Embryonic facial prominence (tissue), 1 donor: ENCODE measurements at regions not wholly inside any gene's neighbourhood (a gene's known extent, or its start where the extent isn't known, plus 50 kb on each side); places are given as distances from the start of the nearest gene placed in this dataset.
A peak's percentile ranks its signal among the peaks of the same experiment; 100 is the strongest.

ENCODE experiments used
- DNase-seq: peaks from one replicate; pipeline ENCODE4 v3.0.0-alpha.2; 2016; ENCODE audit errors: extremely low spot score

DNA sequence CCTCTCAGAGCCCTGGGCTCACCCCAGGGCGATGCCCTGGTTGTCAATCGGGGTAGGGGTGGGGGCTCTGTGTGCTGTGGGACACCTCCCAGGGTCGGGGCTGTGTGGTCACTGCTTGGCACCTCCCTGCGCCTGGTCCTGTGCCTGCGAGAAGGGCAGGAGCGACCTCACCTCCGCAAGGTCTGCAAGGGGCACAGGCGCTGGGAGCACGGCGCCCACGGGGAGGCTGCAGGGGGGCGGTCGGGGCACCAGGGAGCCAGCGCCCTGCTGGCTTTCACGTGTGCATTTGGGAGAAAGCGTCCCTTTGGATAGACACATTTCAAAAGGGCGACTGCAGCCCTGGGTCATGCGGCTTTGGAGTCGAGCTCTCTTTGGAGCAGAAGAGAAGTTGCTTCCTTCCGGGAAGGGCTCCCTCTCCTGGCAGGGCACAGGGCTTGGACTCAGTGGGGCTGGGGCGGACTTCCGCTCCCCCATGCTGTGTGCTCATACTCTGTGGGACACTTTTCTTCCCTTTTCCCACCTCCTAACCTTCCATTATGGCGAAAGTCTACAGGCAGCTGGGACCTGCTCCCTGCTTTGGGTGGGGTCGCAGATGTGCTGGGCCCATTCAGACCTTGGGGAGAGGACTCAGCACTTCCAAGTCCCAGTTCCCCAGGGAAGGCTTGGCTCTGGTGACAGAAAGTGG is 52.9 kb upstream of the SLC28A3 start:
- no peak for DNase-seq

DNA sequence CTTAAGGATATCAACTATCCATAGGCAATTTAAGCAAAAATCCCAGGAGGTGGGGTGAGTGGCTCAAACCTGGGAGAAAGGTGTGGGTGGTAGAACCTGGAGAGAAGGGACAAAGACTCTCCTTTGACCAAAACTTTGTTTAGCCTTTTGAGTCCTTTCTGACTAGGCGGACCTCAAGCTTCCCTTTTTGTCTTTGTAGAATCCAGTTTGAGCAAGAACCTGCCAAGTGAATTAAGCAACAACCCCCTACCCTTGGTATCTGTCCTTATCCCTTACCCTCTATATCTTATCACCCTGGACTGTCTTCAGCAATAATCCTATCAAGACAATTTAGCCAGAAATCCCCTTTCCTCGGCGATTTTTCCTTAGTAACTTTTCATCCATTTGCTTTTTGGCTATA is 53.5 kb upstream of the SLC28A3 start:
- no peak for DNase-seq

DNA sequence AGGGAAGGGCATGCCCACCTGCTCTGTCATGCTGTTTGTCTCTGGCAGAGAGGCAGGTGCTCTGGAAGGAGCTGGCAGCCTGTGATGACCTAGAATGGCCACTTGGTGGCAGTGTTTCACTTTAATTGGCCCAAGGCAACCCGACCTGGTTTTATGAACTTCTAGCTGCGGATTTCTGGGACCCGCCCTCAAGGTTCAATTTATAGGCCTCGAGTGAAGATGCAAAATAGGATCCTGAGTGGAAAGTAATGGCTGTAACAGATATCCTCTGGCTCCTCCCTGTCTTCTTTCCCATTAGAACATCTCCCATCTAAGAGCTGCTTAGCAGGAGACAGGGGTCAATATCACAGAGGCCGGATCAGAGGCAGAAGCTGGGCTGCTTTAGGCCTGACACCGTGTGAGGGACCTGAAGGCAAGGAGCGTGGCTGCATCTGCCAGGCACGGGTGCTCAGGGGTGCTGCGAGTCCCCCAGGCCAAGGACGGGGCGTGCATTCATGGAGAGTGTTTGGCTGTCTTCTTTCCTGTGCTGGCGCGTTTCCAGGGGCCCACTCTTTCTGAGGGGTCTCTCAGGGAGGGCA is 56.7 kb upstream of the SLC28A3 start:
- DNase-seq = peak; percentile 67

DNA sequence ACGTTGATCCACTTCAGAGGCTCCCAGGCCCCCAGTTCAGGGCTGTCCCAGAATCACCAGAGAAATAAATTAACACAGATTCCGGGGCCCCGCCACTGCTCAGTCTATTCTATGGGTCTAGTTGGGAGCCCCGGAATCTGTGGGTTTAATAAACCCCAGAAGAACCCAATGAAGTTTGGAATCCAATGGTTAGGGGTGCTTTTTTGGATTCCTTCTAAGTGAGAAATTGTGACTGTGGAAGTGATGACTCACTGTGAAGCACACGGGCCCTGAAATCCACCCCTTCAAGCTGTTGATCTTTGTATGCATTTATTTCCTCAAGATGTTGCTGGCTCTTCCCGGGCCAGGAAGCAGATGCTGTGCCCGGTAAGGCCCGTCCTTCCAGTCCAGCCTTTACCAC is 57.3 kb upstream of the SLC28A3 start:
- DNase-seq = no peak

DNA sequence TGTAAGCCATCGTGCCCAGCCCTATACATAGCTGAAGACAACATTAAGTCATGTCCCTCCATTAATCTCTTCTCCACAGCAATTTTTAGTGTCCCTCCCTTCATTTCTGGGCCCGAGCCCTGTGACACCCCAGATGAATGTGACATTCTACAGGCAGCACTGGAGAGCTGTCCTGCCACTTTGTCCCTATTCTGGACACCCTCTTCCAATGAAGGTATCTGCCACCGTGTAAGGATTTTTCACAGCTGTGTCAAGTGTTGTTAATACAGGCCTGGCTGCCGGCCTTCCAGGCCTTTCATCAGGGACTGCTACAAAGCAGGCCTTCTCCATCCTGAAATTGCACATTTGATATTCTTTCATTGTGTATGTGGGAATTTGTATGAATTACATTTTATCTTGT is 62.0 kb upstream of the SLC28A3 start:
- no peak for DNase-seq

DNA sequence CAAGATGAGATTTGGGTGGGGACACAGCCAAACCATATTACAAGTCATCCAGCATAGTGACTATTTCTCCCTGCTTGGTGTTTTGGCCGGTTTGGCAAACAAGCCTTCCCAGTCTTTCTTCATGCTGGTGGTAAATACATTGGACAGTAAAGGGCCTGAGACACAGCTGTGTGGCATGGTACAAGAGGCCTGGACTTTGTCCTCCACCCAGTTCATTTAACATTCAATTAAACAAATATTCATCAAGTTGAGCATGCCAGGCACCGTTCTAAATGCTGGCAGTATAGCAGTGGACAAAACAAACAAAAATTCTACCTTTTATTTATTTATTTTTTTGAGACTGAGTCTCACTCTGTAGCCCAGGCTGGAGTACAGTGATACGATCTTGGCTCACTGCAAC is 62.7 kb upstream of the SLC28A3 start:
- no peak for DNase-seq

DNA sequence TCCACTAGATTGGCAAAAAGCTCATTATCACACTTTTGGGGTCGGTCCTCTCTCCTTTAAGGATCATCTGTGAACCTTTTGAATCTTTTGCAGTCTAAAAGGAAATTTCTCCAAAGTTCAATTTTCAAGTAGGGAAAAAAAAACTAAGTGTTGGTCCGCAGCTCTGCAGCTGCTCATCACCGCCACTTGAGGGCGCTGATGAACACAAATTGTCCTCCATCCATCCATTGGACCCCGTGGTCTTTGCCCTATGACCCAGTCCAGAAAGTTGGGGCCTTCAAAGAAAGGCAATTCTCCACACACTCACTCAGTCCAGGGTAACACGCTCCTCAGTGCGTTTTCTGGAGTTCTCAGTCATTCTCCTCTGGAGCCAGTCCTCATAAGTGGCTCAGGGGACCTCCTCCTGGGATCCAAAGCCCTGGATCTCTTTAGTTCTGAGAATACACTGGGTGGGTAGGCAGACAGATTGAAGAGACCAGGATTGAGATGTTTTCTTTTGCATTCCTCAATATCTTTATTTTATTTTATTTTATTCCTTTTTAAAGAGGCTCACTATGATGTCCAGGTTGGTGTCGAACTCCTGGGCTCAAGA is 63.6 kb upstream of the SLC28A3 start:
- DNase-seq = no peak

DNA sequence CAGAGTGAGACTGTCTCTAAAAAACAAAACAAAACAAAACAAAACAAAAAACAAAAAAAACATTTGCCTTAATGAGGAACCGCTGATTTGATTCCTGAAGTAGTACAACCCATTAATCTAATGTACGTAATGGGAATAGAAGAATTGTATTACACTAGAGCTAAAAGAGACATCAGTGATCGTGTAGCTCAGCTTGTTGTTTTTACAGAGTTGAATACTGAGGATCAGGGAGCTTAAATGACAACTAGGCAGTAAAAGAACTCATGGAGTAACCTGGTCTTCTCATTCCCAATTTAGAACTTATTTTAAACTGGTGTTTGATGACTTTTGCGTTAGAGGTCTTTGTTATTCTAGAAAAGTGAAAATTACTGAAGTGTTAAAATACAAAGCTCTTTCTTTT is 65.1 kb upstream of the SLC28A3 start:
- DNase-seq = no peak

DNA sequence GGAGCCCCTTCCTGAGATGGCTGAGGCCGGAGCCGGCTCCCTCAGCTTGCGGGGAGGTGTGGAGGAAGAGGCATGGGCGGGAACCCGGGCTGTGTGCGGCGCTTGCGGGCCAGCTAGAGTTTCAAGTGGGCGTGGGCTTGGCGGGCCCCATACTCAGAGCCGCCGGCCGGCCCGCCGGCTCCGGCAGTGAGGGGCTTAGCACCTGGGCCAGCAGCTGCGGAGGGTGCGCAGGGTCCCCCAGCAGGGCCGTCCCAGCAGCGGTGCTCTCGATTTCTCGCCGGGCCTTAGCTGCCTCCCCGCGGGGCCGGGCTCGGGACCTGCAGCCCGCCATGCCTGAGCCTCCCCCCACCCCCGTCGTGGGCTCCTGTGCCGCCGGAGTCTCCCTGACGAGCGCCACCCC is 67.9 kb upstream of the SLC28A3 start:
- no peak for DNase-seq

DNA sequence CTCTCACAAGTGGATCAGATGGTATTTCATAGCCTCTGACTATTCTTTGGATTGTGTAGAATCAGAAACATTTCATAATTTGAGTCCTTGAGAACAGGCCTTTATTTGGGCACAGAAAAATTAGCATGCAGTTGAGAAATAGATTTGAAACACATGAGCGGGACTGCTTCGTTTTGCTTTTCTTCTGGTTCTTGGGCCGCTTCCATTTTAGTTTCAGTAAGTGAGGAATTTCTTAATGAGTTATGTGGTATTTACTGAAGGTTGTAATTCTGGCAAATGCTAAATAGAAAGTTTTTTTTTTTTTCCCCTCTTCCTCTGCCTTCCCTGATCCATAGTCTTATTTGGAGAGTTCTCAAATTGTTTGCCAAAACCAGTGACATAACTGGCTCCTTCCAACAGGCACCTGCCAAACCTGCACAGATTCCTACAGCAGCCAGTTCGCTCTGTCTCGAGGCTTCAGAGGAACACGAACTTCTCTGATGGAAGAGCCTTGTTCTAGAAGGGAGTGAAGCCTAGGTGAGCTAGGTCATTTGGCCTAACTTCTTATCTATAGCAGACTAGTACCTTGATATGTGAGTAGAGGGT is 71.2 kb upstream of the SLC28A3 start:
- DNase-seq = no peak

DNA sequence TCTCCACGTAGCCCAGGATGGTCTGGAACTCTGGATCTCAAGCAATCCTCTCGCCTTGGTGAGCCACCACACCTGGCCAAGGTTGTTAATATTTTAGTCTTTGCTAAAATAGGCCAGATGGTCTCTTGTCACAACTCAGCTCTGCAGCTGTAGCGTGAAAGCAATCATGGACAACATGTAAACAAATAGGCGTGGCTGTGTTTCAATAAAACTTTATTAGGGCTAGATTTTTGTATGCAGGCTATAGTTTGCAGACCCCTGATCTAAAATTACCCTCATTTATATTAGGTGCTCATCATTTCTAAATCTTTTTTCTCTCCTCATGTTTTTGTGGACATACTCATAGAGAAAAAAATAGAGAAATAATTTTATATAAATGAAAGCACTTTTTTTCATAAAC is 72.1 kb upstream of the SLC28A3 start:
- no peak for DNase-seq

DNA sequence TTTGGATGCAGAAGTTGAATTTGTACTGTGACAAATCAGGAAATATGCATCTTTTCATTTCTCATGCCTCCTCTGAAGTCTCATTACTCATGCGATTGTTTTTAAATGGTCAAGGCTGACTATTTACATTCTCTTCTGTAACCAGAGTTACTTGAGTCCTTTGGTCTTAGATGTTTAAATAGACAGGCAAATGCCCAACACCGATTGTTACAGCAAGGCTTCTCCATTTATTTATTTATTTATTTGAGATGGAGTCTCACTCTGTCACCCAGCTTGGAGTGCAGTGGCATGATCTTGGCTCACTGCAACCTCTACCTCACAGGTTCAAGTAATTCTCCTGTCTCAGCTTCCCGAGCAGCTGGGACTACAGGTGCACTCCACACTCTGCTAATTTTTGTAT is 72.7 kb upstream of the SLC28A3 start:
- no peak for DNase-seq

DNA sequence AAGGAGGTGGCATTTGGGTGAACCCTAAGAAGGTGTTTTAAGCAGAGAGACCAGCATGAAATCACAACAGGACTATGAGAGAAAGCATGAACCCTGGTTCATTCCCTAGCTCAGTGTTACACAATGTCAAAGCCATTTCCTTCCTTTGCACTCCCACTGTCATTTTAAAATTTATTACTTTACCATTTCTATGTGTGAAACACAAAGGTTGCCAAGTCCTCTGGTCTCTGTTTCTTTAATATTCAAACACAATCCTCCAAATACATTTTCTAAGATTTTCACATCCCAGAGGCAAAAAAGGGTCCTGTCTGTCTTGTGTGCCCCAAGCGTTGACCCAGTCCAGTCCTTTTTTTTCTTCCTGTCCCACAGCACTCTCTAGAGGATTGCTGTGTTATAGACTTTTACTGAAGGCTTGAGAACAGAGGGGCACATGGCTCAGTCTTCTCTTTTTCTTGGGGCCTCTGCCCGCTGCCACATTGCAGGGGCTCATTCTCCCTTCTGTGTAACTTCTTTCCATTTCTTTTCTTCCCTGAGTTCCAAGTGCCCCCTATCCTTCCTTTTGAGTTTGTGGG is 78.6 kb upstream of the SLC28A3 start:
- DNase-seq = no peak

DNA sequence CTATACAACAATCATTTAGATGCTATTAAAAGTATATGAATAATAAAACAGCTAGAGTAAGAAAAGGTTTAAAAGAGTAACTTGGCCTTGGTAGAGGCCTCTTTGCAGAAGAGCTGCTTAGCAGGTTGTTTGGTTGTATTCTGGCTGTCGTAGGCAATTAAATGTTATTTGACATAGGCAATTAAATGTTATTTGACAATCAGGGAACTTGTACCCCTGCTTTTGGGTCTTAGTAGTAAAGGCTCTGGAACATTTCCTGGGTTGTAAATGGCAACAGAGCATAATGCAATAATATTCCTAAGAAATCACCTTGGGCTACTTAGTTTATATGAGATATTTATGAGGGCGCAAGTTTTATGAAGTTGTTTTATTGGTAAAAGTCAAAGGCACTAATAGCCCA is 84.4 kb upstream of the SLC28A3 start:
- DNase-seq = no peak

DNA sequence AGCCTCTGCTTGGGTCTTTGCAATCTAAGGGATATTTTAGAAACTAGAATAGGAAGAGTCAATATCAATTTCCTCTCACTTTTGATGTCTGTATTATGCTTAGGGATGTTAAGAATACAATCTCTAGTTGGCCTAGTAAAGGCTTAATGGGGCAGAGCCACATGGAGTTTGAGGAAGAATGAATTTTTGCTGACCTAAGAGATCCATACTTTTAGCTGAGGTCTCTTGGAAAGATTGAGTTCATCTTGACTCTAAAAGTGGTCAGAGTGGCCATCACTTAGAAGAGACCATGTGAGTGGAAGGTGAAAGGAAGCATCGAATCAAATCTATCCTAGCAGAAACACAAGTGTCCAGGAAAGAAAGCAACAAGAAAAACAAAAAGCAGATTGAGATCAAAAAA is 92.2 kb upstream of the SLC28A3 start:
- no peak for DNase-seq

DNA sequence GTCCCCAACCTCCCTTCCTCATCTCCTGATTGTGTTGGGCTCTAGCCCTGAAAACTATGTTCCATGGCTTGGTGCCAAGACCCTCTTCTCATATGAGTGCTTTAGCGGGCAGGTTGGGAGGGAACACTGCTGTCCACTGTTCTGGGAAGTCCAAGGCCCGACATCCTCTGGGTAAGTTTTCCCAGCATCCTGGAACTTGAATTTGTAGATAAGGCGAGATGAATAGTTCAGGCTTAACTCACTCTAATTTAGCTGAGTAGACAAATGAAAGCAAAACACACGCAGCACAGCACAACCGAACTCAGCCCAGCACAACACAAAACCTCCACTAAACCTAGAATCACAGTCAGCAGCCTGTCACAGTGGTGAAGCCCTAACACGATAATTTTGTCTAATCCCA is 95.3 kb upstream of the SLC28A3 start:
- no peak for DNase-seq

DNA sequence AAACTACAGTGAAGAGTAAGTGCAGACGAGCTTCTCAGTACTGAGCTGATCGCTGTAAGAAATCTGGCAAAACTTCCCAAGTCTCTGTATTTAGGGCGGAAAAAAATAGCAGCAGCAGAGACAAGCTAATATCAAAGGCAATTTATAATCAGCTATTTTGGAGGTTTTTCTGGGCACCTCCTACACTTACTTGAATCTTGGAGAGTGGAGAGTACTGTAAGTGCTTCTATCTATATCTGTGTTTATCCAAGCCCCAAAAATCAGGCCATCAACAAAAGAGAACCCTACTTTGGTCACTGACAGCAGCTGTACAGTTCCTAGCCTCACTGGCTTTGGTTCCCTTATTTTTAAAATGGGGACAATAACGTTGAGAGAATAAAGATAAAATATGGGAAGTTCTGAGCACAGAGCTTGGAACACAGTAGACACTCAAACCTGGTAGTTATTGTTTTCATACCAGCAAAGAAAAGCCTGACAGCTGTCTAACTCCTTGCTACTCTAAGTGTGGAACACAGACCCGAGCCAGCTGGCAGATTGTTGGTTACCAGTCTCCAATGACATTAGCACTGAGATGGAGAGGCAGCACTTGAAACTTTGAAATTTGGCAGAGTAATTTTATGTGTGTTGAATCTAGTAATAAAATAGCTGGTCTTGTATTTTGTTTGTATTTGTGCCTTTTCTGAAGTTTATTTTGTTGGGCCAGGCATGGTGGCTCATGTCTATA is 96.0 kb upstream of the SLC28A3 start:
- no peak for DNase-seq

DNA sequence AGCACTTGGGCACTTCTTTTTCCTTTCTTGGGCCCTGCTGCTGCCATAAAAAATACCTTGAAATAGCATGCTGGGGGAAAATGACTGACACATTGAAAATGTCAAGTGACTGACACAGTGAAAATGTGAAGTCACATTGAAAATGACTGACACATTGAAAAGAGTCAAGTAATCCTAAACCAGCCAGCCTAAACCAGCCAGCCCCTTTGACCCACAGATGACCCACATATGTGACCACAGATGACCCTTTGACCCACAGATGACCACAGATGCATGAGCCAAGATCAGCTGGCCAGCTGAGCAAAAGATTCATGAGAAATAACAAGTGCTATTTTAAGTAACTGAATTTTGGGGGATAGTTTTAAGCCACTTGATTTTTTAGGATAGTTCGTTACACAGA is 97.8 kb upstream of the SLC28A3 start:
- DNase-seq = no peak

DNA sequence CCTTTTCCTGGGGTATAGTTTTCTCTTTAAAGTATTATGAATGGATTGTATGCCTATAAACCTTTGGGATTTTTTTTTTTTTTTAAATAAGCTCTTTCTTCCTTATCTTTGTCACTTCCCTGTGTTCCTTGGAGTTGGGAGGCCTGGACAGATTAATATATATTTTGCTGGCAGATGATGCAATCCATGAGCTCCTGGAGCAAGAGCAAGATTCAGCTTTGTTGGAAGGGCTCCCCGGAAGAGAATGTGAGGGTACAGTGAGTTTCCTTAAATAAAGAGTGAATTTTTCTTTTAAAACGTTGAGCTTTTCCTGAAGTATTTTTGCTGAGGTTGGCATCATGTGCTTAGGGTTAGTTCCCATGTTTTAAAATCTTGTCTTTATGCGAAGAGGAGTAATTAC is 98.7 kb upstream of the SLC28A3 start:
- DNase-seq = no peak

DNA sequence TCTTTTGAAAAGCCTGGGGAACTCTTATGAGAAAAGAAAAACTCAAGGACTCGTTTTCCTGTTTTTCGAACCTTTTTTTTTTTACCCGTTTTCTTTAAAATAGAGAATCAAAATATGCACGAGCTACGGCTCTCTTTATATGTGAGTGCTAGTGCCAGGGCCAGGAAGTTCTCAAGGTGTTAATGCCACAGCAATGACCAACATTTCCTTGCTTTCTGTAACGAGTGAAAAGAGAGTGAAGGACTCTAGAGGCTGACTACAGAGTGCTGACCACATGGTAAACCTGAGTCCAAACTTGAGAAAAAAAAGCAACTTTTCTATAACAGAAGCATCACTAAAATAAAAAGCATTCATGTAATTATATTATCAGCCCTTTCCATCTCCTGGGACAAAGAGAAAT is 102.2 kb upstream of the SLC28A3 start:
- no peak for DNase-seq

DNA sequence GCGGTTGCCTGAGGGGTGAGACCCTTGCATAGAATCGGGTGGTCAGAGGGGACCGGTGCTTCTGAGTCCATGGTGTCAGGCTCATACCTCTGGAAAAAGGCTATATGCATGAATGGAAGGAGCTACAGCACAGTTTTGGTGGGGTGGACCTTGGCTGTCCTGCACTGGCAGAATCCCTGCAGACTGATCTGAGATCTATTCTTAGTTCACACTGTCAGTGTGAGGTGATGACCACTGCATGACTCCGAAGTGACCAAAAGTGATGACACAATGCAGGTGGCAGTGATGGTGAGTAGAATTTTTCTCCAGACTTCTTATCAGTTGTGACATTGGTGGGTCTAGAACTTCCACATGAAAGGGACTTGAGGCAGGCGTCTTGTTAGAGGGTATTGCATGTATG is 105.2 kb upstream of the SLC28A3 start:
- no peak for DNase-seq

DNA sequence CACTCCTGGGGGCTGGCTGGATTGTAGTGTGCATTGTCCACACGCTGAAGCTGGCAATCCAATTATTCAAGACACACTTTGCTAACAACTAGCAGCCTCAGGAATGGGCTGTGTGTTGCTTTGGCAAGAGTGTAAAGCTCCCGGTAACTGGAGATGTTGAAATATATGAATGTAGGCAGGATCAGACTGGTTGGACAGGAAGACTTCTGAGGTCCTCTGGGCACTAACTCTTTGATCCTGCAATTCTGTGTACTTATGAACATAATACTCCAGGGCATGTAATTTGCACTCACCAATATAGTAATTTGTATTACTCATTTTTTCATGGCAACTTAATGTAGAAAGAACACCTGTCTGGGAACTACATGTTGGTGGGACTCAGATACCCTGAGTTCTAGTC is 106.7 kb upstream of the SLC28A3 start:
- no peak for DNase-seq
